Neural cell (in vitro differentiated cells): ENCODE measurements at regions not wholly inside any gene's neighbourhood (a gene's known extent, or its start where the extent isn't known, plus 50 kb on each side); places are given as distances from the start of the nearest gene placed in this dataset.

Experiments
- H2AFZ ChIP-seq: fragments of 200-600, 300-800 bp; sonication (generic), shearing (Covaris generic); 2 replicates; pipeline ENCODE4 v1.6.0; 2014; ENCODE audit warnings: low read depth, mild to moderate bottlenecking, antibody characterized with exemption, low read length, moderate library complexity
- H3F3A ChIP-seq: fragments of 200-600 bp; shearing (Covaris generic); 2 replicates; pipeline ENCODE4 v1.6.1; 2016; ENCODE audit warnings: mild to moderate bottlenecking, moderate library complexity, mixed read lengths, antibody characterized with exemption, low read length; ENCODE audit not compliant: insufficient read depth, poor library complexity, severe bottlenecking
- H3K27ac ChIP-seq: fragments of 200-600, 300-800 bp; sonication (generic), shearing (Covaris generic); 2 replicates; pipeline ENCODE4 v1.5.1; 2014; ENCODE audit warnings: mild to moderate bottlenecking, low read length, moderate library complexity
- H3K27me3 ChIP-seq: fragments of 300-800, 200-600 bp; sonication (generic), shearing (Covaris generic); 2 replicates; pipeline ENCODE4 v1.6.0; 2014; ENCODE audit warnings: mild to moderate bottlenecking, low read depth, low read length, moderate library complexity; ENCODE audit not compliant: insufficient read depth
- H3K36me3 ChIP-seq: fragments of 300-800, 200-600 bp; sonication (generic), shearing (Covaris generic); 2 replicates; pipeline ENCODE4 v1.5.1; 2014; ENCODE audit warnings: mild to moderate bottlenecking, antibody characterized with exemption, low read length, moderate library complexity; ENCODE audit not compliant: insufficient read depth
- H3K4me2 ChIP-seq: fragments of 300-800, 200-600 bp; sonication (generic), shearing (Covaris generic); 2 replicates; pipeline ENCODE4 v1.6.0; 2014; ENCODE audit warnings: mild to moderate bottlenecking, low read length
- H3K4me3 ChIP-seq: fragments of 300-800, 200-600 bp; sonication (generic), shearing (Covaris generic); 2 replicates; pipeline ENCODE4 v1.5.1; 2014; ENCODE audit warnings: mild to moderate bottlenecking, low read length, moderate library complexity
- H3K79me2 ChIP-seq: fragments of 200-600 bp; shearing (Covaris generic); replicated peaks from 2 replicates; pipeline ENCODE4 v1.6.0; 2014; ENCODE audit warnings: mild to moderate bottlenecking, low read length, moderate library complexity; ENCODE audit not compliant: insufficient read depth
- H3K9ac ChIP-seq: fragments of 300-800, 200-600 bp; sonication (generic), shearing (Covaris generic); 2 replicates; pipeline ENCODE4 v1.6.1; 2016; ENCODE audit warnings: mild to moderate bottlenecking, low read length, mixed read lengths
- H3K9me2 ChIP-seq: fragments of 200-600 bp; shearing (Covaris generic); 2 replicates; pipeline ENCODE4 v1.6.1; 2016; ENCODE audit warnings: mild to moderate bottlenecking, low read length, mixed read lengths; ENCODE audit not compliant: insufficient read depth
- H3K9me3 ChIP-seq: fragments of 200-600, 300-800 bp; sonication (generic), shearing (Covaris generic); 2 replicates; pipeline ENCODE4 v1.6.1; 2016; ENCODE audit warnings: mild to moderate bottlenecking, mixed run types, low read length, moderate library complexity, mixed read lengths
- H4K20me1 ChIP-seq: fragments of 200-600 bp; shearing (Covaris generic); 2 replicates; pipeline ENCODE4 v1.6.1; 2016; ENCODE audit warnings: mild to moderate bottlenecking, mixed run types; ENCODE audit not compliant: insufficient read depth
- CTCF ChIP-seq: fragments of 450-650 bp; IDR thresholded peaks from 2 replicates; pipeline ENCODE4 v1.5.1; 2014; ENCODE audit warnings: antibody characterized with exemption, mild to moderate bottlenecking, moderate library complexity; ENCODE audit not compliant: poor library complexity, severe bottlenecking
- EP300 ChIP-seq: fragments of 450-650 bp; conservative IDR thresholded peaks from 2 replicates; pipeline ENCODE4 v1.6.1; 2014; ENCODE audit warnings: antibody characterized with exemption, mild to moderate bottlenecking, moderate library complexity; ENCODE audit not compliant: poor library complexity, severe bottlenecking
- EZH2 ChIP-seq: fragments of 200-600, 300-800 bp; shearing (Covaris generic), sonication (generic); IDR thresholded peaks from 2 replicates; pipeline ENCODE4 v1.6.1; 2014; ENCODE audit warnings: antibody characterized with exemption, low read length, borderline replicate concordance, mild to moderate bottlenecking; ENCODE audit not compliant: insufficient read depth, poor library complexity, severe bottlenecking
- MXI1 ChIP-seq: fragments of 450-650 bp; conservative IDR thresholded peaks from 2 replicates; pipeline ENCODE4 v1.6.1; 2014; ENCODE audit warnings: antibody characterized with exemption, mild to moderate bottlenecking; ENCODE audit not compliant: poor library complexity, severe bottlenecking
- POLR2AphosphoS5 ChIP-seq: IDR thresholded peaks from 2 replicates; pipeline ENCODE4 v1.6.1; 2012
- RAD21 ChIP-seq: fragments of 450-650 bp; conservative IDR thresholded peaks from 2 replicates; pipeline ENCODE4 v1.6.1; 2014; ENCODE audit warnings: antibody characterized with exemption, mild to moderate bottlenecking, moderate library complexity
- REST ChIP-seq: IDR thresholded peaks from 2 replicates; pipeline ENCODE4 v1.6.1; 2012; ENCODE audit warnings: borderline replicate concordance
- SMC3 ChIP-seq: fragments of 450-650 bp; conservative IDR thresholded peaks from 2 replicates; pipeline ENCODE4 v1.6.1; 2014; ENCODE audit warnings: antibody characterized with exemption, mild to moderate bottlenecking, moderate library complexity; ENCODE audit not compliant: poor library complexity
- TAF1 ChIP-seq: IDR thresholded peaks from 2 replicates; pipeline ENCODE4 v1.6.1; 2012; ENCODE audit warnings: low read depth

- TF ChIP-seq MXI1 (no peak), RAD21 (no peak)
- Histone ChIP-seq H3K27ac (no peak overlapping the region), H3K9me3 (no peaks in the 10 kb centered on the region)
Measured at GRCh38 chr4:89541998-89542397, 234.4 kb upstream of the GPRIN3 start.

DNA sequence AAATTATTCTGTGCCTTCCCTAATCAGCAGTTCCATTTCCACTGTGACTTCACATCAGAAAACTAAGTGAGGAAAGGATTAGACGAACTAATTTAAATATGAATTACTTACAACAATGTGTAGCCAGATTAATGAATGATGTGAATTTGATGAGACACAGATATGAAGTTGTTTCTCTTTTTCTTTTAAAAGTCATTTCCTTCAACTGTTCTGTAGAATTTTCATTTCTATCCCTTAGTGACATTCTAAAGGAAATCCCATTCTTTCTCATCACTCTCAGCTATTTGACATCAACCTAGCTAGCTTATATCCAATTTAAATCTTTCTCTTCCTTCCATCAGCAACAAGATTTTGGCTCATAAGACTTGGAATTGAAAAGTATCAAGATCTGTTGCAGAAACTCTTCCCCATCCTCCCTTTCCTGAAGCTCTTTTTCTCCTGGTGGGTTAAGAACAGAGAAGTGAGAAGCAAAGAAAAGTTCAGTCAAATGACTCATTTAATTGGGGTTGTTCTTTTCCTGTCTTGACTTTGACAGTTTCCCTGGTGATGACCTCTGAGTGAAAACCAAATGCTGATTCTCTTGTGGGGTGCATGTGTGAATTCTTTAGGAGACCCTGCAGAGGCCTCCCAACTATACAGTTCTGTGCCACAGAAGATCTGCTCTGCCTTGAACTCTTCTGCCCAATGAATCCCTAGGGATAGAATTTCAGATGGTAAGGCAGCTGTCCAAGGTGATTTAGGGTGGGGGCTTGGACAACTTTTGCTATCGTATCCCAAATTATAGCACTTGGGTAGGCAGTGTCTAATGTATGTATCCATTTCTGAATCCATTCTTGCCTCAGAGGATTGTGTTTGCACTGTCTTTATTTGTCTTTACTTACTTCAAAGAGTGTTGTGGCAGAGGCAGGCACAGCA, 232.5 kb upstream of the GPRIN3 start:
- Histone ChIP-seq H4K20me1 (no peaks in the 10 kb centered on the region), H3K79me2 (no peaks in the 10 kb centered on the region), H3K36me3 (no peaks in the 10 kb centered on the region), H3K4me2 (no peak overlapping the region), H3K4me3 (no peak overlapping the region), H3K9ac (no peak overlapping the region), H3K27me3 (no peaks in the 10 kb centered on the region), H3K9me3 (no peaks in the 10 kb centered on the region), H3K27ac (no peak overlapping the region), H3K9me2 (no peaks in the 10 kb centered on the region), H2AFZ (no peak overlapping the region), H3F3A (no peaks in the 10 kb centered on the region)
- TF ChIP-seq RAD21 (no peak), CTCF (no peak), SMC3 (no peak), POLR2AphosphoS5 (no peak), EP300 (no peak), TAF1 (no peak), MXI1 (no peak), EZH2 (no peak), REST (no peak)

More at GRCh38 chr4:89541998-89542397, 234.4 kb upstream of the GPRIN3 start:
- H4K20me1 ChIP-seq, result no peaks in the 10 kb centered on the region
- H3K36me3 ChIP-seq, result no peaks in the 10 kb centered on the region
- no peaks in the 10 kb centered on the region for H3K79me2 ChIP-seq
- H3K4me2 ChIP-seq, result no peak overlapping the region
- no peak overlapping the region for H3K9ac ChIP-seq
- no peaks in the 10 kb centered on the region for H3K27me3 ChIP-seq
- no peak overlapping the region for H3K4me3 ChIP-seq
- H3K9me2 ChIP-seq, result no peaks in the 10 kb centered on the region
- H2AFZ ChIP-seq, result no peak overlapping the region
- H3F3A ChIP-seq, result no peaks in the 10 kb centered on the region
